Right atrium auricular region (tissue), 2 donors: ENCODE measurements at regions not wholly inside any gene's neighbourhood (a gene's known extent, or its start where the extent isn't known, plus 50 kb on each side); places are given as distances from the start of the nearest gene placed in this dataset.

Experiments
- DNase-seq: peaks from one replicate; pipeline ENCODE4 v3.0.0-alpha.2; 2019; ENCODE audit warnings: low spot score
- H3K27ac ChIP-seq, 2 donors: fragments of 200-600 bp; sonication (generic); 1 replicate in 1 of 2; 2 replicates in 1 of 2; pipeline ENCODE4 v1.5.1; 2016 to 2019
- H3K27me3 ChIP-seq, 2 donors: fragments of 200-600 bp; sonication (generic); one replicate each; pipeline versions ENCODE4 v1.5.1 to v1.6.0; 2017 to 2019
- H3K36me3 ChIP-seq: fragments of 200-600 bp; sonication (generic); one replicate; pipeline ENCODE4 v1.5.1; 2016
- H3K4me1 ChIP-seq, 2 donors: fragments of 200-600 bp; sonication (generic); one replicate each; pipeline versions ENCODE4 v1.5.1 to v1.6.0; 2017 to 2019
- H3K4me3 ChIP-seq, 2 donors: fragments of 200-600 bp; sonication (generic); 1 replicate in 1 of 2; 2 replicates in 1 of 2; pipeline ENCODE4 v1.5.1; 2017 to 2019; ENCODE audit warnings: mild to moderate bottlenecking in 1 of 2, moderate library complexity in 1 of 2
- H3K9me3 ChIP-seq, 2 donors: fragments of 200-600 bp; sonication (generic); one replicate each; pipeline ENCODE4 v1.5.1; 2019
- CTCF ChIP-seq, 2 donors: fragments of 200-600 bp; sonication (generic); IDR thresholded peaks; one replicate each; pipeline ENCODE4 v1.5.1; 2019; ENCODE audit warnings: antibody characterized with exemption in 2 of 2

GRCh38 chr11:103683576-103683975, 352.9 kb upstream of the DDI1 start:
- Histone ChIP-seq H3K4me3 (no peak overlapping the region), H3K27ac (no peak overlapping the region)
- TF ChIP-seq CTCF (IDR thresholded peaks at IDR 0.05) = no peak

GRCh38 chr11:103688924-103689323, 347.5 kb upstream of the DDI1 start:
- Histone ChIP-seq H3K4me3 (no peak overlapping the region), H3K4me1 (no peaks in the 10 kb centered on the region), H3K9me3 (peaks cover 0 to 5% of the 10 kb centered on the region in 2 donors), H3K27ac (no peak overlapping the region), H3K36me3 (no peaks in the 10 kb centered on the region), H3K27me3 (no peaks in the 10 kb centered on the region)
- DNase-seq = no peak
- no peak for TF ChIP-seq CTCF (IDR thresholded peaks at IDR 0.05)

More at GRCh38 chr11:103683576-103683975, 352.9 kb upstream of the DDI1 start:
- no peaks in the 10 kb centered on the region for H3K36me3 ChIP-seq
- H3K4me1 ChIP-seq = no peaks in the 10 kb centered on the region
- H3K27me3 ChIP-seq = no peaks in the 10 kb centered on the region
- DNase-seq = no peak
- H3K9me3 ChIP-seq = peaks cover 0 to 5% of the 10 kb centered on the region in 2 donors

- peaks cover 0 to 5% of the 10 kb centered on the region in 2 donors for H3K9me3 ChIP-seq
- no peak for TF ChIP-seq CTCF (IDR thresholded peaks at IDR 0.05)
- H3K4me3 ChIP-seq = no peak overlapping the region
- DNase-seq = no peak
- H3K4me1 ChIP-seq = no peaks in the 10 kb centered on the region
- no peaks in the 10 kb centered on the region for H3K27me3 ChIP-seq
- no peaks in the 10 kb centered on the region for H3K36me3 ChIP-seq
- no peak overlapping the region for H3K27ac ChIP-seq
These were observed 346.1 kb upstream of the DDI1 start for GRCh38 chr11:103690356-103690755.

- H3K9me3 ChIP-seq = no peaks in the 10 kb centered on the region
- no peak for DNase-seq
- no peak overlapping the region for H3K27ac ChIP-seq
- H3K36me3 ChIP-seq = no peaks in the 10 kb centered on the region
- TF ChIP-seq CTCF (IDR thresholded peaks at IDR 0.05) = no peak
- H3K4me3 ChIP-seq = no peak overlapping the region
- H3K27me3 ChIP-seq = no peaks in the 10 kb centered on the region
- H3K4me1 ChIP-seq = no peaks in the 10 kb centered on the region
These were observed 340.3 kb upstream of the DDI1 start for GRCh38 chr11:103696123-103696522.

- Histone ChIP-seq H3K4me1 (no peaks in the 10 kb centered on the region), H3K9me3 (no peaks in the 10 kb centered on the region), H3K27me3 (no peaks in the 10 kb centered on the region), H3K4me3 (no peak overlapping the region), H3K36me3 (no peaks in the 10 kb centered on the region), H3K27ac (no peak overlapping the region)
- no peak for TF ChIP-seq CTCF (IDR thresholded peaks at IDR 0.05)
- DNase-seq = no peak
These were observed 337.2 kb upstream of the DDI1 start for GRCh38 chr11:103699216-103699615.

GRCh38 chr11:103699656-103700055, 336.8 kb upstream of the DDI1 start:
- Histone ChIP-seq H3K36me3 (no peaks in the 10 kb centered on the region), H3K4me1 (no peaks in the 10 kb centered on the region), H3K9me3 (no peaks in the 10 kb centered on the region), H3K4me3 (no peak overlapping the region), H3K27me3 (no peaks in the 10 kb centered on the region), H3K27ac (no peak overlapping the region)
- no peak for TF ChIP-seq CTCF (IDR thresholded peaks at IDR 0.05)
- DNase-seq = no peak
